ENCODE measurements at regions not wholly inside any gene's neighbourhood (a gene's known extent, or its start where the extent isn't known, plus 50 kb on each side); places are given as distances from the start of the nearest gene placed in this dataset.

DNA sequence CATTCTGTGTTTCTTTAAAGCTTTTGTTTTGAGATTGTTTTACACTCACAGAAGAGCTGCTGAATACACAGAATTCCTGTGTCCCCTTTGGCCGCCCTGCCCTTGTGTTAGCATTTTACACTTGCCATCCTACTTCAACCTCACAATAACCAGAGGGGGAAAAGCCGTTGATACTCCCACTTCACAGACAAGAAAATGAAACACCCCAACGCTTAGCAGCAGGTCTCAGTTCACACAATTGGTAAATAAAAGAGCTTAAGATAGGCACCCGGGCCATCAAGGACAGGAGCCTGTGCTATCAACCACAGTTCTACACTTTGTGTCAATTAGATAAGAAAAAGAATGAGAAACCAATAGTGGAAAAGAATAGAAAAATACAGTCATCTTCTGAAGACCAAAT is 178.0 kb downstream of the SYK start:
- ATAC-seq: no peak
- H3K36me3 ChIP-seq (ENCODE audit: low read depth): no peaks in the 10 kb centered on the region
- intact Hi-C loops (cut with DNase I, micrococcal nuclease): no loop called here
- DNase-seq: no peak
- H3K4me3 ChIP-seq: no peak overlapping the region
- no peaks in the 10 kb centered on the region for H3K4me1 ChIP-seq (ENCODE audit: low read depth)
- H3K9me3 ChIP-seq: no peaks in the 10 kb centered on the region
- TF ChIP-seq, protein P1, sequence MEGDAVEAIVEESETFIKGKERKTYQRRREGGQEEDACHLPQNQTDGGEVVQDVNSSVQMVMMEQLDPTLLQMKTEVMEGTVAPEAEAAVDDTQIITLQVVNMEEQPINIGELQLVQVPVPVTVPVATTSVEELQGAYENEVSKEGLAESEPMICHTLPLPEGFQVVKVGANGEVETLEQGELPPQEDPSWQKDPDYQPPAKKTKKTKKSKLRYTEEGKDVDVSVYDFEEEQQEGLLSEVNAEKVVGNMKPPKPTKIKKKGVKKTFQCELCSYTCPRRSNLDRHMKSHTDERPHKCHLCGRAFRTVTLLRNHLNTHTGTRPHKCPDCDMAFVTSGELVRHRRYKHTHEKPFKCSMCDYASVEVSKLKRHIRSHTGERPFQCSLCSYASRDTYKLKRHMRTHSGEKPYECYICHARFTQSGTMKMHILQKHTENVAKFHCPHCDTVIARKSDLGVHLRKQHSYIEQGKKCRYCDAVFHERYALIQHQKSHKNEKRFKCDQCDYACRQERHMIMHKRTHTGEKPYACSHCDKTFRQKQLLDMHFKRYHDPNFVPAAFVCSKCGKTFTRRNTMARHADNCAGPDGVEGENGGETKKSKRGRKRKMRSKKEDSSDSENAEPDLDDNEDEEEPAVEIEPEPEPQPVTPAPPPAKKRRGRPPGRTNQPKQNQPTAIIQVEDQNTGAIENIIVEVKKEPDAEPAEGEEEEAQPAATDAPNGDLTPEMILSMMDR (IDR thresholded peaks at IDR 0.05): no peak

- TF ChIP-seq, protein P1 (IDR thresholded peaks at IDR 0.05): no peak
- Histone ChIP-seq H3K4me3 (no peak overlapping the region), H3K4me1 (ENCODE audit: low read depth) (no peaks in the 10 kb centered on the region), H3K36me3 (ENCODE audit: low read depth) (no peaks in the 10 kb centered on the region), H3K9me3 (no peaks in the 10 kb centered on the region)
- intact Hi-C loops (cut with DNase I, micrococcal nuclease): no loop called here
- ATAC-seq (no peak), DNase-seq (no peak)
These were observed 180.1 kb downstream of the SYK start for GRCh38 chr9:90981726-90982125.

DNA sequence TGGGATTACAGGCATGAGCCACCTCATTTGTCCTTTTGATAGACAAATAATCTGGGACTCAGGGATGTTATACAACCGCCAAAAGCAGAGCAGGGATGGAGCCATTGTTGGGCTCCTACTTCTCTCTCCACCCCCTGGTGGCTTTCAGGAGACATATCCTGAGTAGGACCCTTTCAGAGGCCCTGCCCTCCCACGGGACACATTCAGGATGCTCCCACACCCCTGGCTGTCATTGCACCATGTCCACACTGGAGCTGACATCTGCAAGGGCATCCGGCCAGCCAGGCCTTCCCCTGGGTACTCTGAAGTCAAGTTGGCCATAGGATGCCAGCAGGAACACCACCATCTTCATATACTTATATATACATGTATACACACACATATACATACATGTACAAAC is 181.8 kb downstream of the SYK start:
- TF ChIP-seq, protein P1 (IDR thresholded peaks at IDR 0.05): no peak
- Histone ChIP-seq H3K36me3 (ENCODE audit: low read depth) (no peaks in the 10 kb centered on the region), H3K4me3 (no peak overlapping the region), H3K9me3 (no peaks in the 10 kb centered on the region), H3K4me1 (ENCODE audit: low read depth) (no peaks in the 10 kb centered on the region)
- intact Hi-C loops (cut with DNase I, micrococcal nuclease): no loop called here
- ATAC-seq (no peak), DNase-seq (no peak)

DNA sequence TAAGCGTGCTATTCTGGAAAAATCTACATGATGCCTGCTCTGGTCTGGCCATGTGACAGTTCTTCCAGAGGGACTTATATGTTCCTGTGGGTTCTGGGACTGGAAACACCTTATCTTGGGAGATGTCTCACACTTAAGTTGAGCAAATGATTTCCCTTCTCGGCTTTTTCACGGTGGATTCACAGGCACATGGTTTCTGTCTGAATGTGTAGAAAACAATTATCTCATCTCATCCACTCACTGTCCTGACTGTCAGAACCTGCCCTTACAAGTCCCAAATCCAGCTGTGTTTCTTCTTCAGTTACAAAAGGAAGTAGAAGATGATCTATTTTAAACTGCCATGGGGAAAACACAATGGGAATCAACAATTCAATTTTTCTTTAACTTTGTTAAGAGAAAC is 184.0 kb downstream of the SYK start:
- Histone ChIP-seq H3K4me1 (ENCODE audit: low read depth) (no peaks in the 10 kb centered on the region), H3K4me3 (no peak overlapping the region), H3K9me3 (no peaks in the 10 kb centered on the region), H3K36me3 (ENCODE audit: low read depth) (no peaks in the 10 kb centered on the region)
- no peak for DNase-seq
- TF ChIP-seq, protein P1 (IDR thresholded peaks at IDR 0.05): no peak
- no peak for ATAC-seq
- intact Hi-C loops (cut with DNase I, micrococcal nuclease): no loop called here

GRCh38 chr9:90986161-90986560 is 184.5 kb downstream of the SYK start:
- TF ChIP-seq, protein P1 (IDR thresholded peaks at IDR 0.05): no peak
- H3K4me1 ChIP-seq (ENCODE audit: low read depth): no peaks in the 10 kb centered on the region
- H3K9me3 ChIP-seq: no peaks in the 10 kb centered on the region
- ATAC-seq (no peak), DNase-seq (no peak)
- intact Hi-C loops (cut with DNase I, micrococcal nuclease): no loop called here
- no peaks in the 10 kb centered on the region for H3K36me3 ChIP-seq (ENCODE audit: low read depth)
- H3K4me3 ChIP-seq: no peak overlapping the region

- Histone ChIP-seq H3K4me3 (no peak overlapping the region), H3K9me3 (no peaks in the 10 kb centered on the region), H3K4me1 (ENCODE audit: low read depth) (no peaks in the 10 kb centered on the region), H3K36me3 (ENCODE audit: low read depth) (no peaks in the 10 kb centered on the region)
- no peak for ATAC-seq
- no peak for DNase-seq
- intact Hi-C loops (cut with DNase I, micrococcal nuclease): no loop called here
- TF ChIP-seq, protein P1 (IDR thresholded peaks at IDR 0.05): no peak
These were observed 185.9 kb downstream of the SYK start for GRCh38 chr9:90987566-90987965.
